GM19240 (cell line): ENCODE measurements at regions not wholly inside any gene's neighbourhood (a gene's known extent, or its start where the extent isn't known, plus 50 kb on each side); places are given as distances from the start of the nearest gene placed in this dataset.
"Not testable (repeated sequence)": the region's sequence is repeated elsewhere in the genome, so short reads cannot be mapped to it uniquely, and the experiment has no call there.

Experiments used
- DNase-seq: peaks from one replicate; pipeline ENCODE4 v3.0.0; 2011; ENCODE audit warnings: low spot score; ENCODE audit not compliant: insufficient read length

- DNase-seq: no peak
Observed at GRCh38 chr2:22062679-22063078, 938.9 kb downstream of the TDRD15 start.

GRCh38 chr2:22076454-22076853 is 952.7 kb downstream of the TDRD15 start:
- DNase-seq: no peak

GRCh38 chr2:22078701-22079100 is 954.9 kb downstream of the TDRD15 start:
- no peak for DNase-seq

GRCh38 chr2:22079583-22079982 is 955.8 kb downstream of the TDRD15 start:
- DNase-seq: no peak

- DNase-seq: no peak
Observed at GRCh38 chr2:22086726-22087125, 963.0 kb downstream of the TDRD15 start.

- DNase-seq: not testable (repeated sequence)
Observed at GRCh38 chr2:22103617-22104016, 979.8 kb downstream of the TDRD15 start.

GRCh38 chr2:22110244-22110651 is 986.5 kb downstream of the TDRD15 start:
- DNase-seq: no peak

GRCh38 chr2:22124003-22124402 is 1000.2 kb downstream of the TDRD15 start:
- DNase-seq: no peak

- DNase-seq: no peak
Observed at GRCh38 chr2:22126106-22126505, 1002.3 kb downstream of the TDRD15 start.

- no peak for DNase-seq
Observed at GRCh38 chr2:22126978-22127377, 1003.2 kb downstream of the TDRD15 start.

GRCh38 chr2:22134421-22134820 is 1010.7 kb downstream of the TDRD15 start:
- no peak for DNase-seq

- DNase-seq: no peak
Observed at GRCh38 chr2:22136446-22136845, 1012.7 kb downstream of the TDRD15 start.

- DNase-seq: no peak
Observed at GRCh38 chr2:22143840-22144239, 1020.1 kb downstream of the TDRD15 start.

GRCh38 chr2:22153931-22154613 is 1030.3 kb downstream of the TDRD15 start:
- DNase-seq: no peak

- DNase-seq: not testable (repeated sequence)
Observed at GRCh38 chr2:22156661-22157060, 1032.9 kb downstream of the TDRD15 start.

- no peak for DNase-seq
Observed at GRCh38 chr2:22167256-22167655, 1043.5 kb downstream of the TDRD15 start.

- DNase-seq: no peak
Observed at GRCh38 chr2:22175003-22175402, 1051.2 kb downstream of the TDRD15 start.

GRCh38 chr2:22185251-22185650 is 1061.5 kb downstream of the TDRD15 start:
- DNase-seq: no peak

GRCh38 chr2:22186261-22186828 is 1062.6 kb downstream of the TDRD15 start:
- not testable (repeated sequence) for DNase-seq

GRCh38 chr2:22189893-22190480 is 1066.2 kb downstream of the TDRD15 start:
- DNase-seq: no peak

GRCh38 chr2:22194218-22194617 is 1070.5 kb downstream of the TDRD15 start:
- no peak for DNase-seq

- DNase-seq: no peak
Observed at GRCh38 chr2:22196806-22197205, 1073.0 kb downstream of the TDRD15 start.
